ENCODE measurements at regions not wholly inside any gene's neighbourhood (a gene's known extent, or its start where the extent isn't known, plus 50 kb on each side); places are given as distances from the start of the nearest gene placed in this dataset.

DNA sequence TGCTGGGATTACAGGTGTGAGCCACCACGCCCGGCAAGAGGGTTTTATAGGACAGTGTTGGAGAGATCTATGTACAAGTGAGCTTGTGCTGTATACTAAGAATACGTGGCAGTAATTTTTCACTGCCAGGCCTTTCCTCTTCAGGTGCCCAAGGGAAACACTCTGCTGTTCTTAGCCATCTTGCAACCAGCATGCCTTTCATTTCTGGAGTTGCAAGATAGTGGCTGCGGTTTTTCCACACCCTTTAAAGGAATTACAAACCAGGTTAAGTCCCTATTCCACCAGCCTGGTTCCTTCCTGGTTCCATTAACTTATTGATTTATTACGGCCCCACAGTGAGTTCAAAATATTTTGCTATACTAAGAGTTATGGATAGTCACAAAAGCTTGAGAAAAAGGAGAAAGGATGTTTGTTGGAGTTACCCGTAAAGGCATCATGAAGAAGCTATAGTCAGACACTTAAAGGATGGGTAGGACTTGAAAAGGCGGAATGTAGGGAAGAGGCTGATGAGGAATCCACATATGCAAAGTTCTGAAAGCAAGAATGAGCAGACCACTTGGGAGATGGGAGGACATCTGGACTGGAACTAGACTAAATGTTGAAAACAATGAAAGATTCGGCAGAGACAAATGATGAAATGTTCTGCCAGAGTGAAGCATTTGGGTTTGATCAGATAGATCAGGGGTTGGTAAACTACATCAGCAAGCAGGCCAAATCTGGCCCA, 61.4 kb upstream of the ASIP start:
- POLR2A ChIA-PET, result no interaction called here
- TF ChIP-seq JUN (IDR thresholded peaks at IDR 0.05; ENCODE audit: borderline replicate concordance, insufficient read depth, insufficient read length, low read depth) (no peak), MYC (IDR thresholded peaks at IDR 0.05; ENCODE audit: low read depth, low read length) (no peak), EZH2 (IDR thresholded peaks at IDR 0.05; ENCODE audit: borderline replicate concordance, low read depth, low read length, severe bottlenecking) (no peak)
- TF ChIP-seq, protein P1, sequence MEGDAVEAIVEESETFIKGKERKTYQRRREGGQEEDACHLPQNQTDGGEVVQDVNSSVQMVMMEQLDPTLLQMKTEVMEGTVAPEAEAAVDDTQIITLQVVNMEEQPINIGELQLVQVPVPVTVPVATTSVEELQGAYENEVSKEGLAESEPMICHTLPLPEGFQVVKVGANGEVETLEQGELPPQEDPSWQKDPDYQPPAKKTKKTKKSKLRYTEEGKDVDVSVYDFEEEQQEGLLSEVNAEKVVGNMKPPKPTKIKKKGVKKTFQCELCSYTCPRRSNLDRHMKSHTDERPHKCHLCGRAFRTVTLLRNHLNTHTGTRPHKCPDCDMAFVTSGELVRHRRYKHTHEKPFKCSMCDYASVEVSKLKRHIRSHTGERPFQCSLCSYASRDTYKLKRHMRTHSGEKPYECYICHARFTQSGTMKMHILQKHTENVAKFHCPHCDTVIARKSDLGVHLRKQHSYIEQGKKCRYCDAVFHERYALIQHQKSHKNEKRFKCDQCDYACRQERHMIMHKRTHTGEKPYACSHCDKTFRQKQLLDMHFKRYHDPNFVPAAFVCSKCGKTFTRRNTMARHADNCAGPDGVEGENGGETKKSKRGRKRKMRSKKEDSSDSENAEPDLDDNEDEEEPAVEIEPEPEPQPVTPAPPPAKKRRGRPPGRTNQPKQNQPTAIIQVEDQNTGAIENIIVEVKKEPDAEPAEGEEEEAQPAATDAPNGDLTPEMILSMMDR (IDR thresholded peaks at IDR 0.05; ENCODE audit: extremely low read depth in 1 of 2, insufficient read depth in 1 of 2, low read depth in 1 of 2, low read length in 2 of 2), result no peak
- TF ChIP-seq, protein P2, sequence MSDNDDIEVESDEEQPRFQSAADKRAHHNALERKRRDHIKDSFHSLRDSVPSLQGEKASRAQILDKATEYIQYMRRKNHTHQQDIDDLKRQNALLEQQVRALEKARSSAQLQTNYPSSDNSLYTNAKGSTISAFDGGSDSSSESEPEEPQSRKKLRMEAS (IDR thresholded peaks at IDR 0.05; ENCODE audit: insufficient read depth, insufficient read length), result no peak
- DNase-seq (ENCODE audit: low read depth, low spot score), result no peak
- H3K9me1 ChIP-seq (replicated peaks; ENCODE audit: control insufficient read depth, extremely low read depth, insufficient read depth, low read length), result no peaks in the 10 kb centered on the region
- H3K36me3 ChIP-seq (ENCODE audit: control insufficient read depth in 2 of 2, extremely low read depth in 1 of 2, insufficient read depth in 2 of 2, low read length in 2 of 2), result no peaks in the 10 kb centered on the region
- CTCF ChIA-PET, result interaction anchor here (0.6 to 1.2 kb wide), 2 partner anchors 11 to 15 kb away, joined by 3 to 4 read pairs; no protein-coding TSS in a partner anchor
- H3K27me3 ChIP-seq (ENCODE audit: control insufficient read depth in 2 of 2, insufficient read depth in 2 of 2, low read length in 2 of 2), result peaks cover 12 to 37% of the 10 kb centered on the region in 2 experiments
- no peak overlapping the region for H3K4me2 ChIP-seq (ENCODE audit: insufficient read depth, low read length)
- H3K9ac ChIP-seq (replicated peaks; ENCODE audit: extremely low read depth, insufficient read depth, low read length), result no peak overlapping the region
- no TSS peak for BruUV-seq (replicated peaks)
- no peak overlapping the region for H3K27ac ChIP-seq (ENCODE audit: insufficient read depth, low read depth, low read length)
- no peaks in the 10 kb centered on the region for H4K20me1 ChIP-seq (replicated peaks; ENCODE audit: control insufficient read depth, extremely low read depth, insufficient read depth, low read length)
- no peaks in the 10 kb centered on the region for H3K79me2 ChIP-seq (ENCODE audit: control insufficient read depth, insufficient read depth, low read length)
- no peak overlapping the region for H2AFZ ChIP-seq (ENCODE audit: low read depth, low read length)
- dilution Hi-C loops (cut with MboI; ENCODE audit: extremely low pct_ligation_motif_present, low sequenced_read_pairs), result no loop called here
- FAIRE-seq, result no peak
- intact Hi-C loops (cut with micrococcal nuclease), result no loop called here
- H3K4me1 ChIP-seq (ENCODE audit: control insufficient read depth, extremely low read depth, insufficient read depth, low read length), result no peaks in the 10 kb centered on the region
- no peak overlapping the region for H3K4me3 ChIP-seq (replicated peaks in 1 of 3; ENCODE audit: insufficient read depth in 1 of 3, low read depth in 1 of 3, low read length in 3 of 3)
- no peaks in the 10 kb centered on the region for H3K9me3 ChIP-seq (replicated peaks; ENCODE audit: control insufficient read depth, insufficient read depth, low read length)
